IPS-15b (cell line): ENCODE measurements at regions not wholly inside any gene's neighbourhood (a gene's known extent, or its start where the extent isn't known, plus 50 kb on each side); places are given as distances from the start of the nearest gene placed in this dataset.

Experiments used
- H3K27me3 ChIP-seq: one replicate; pipeline ENCODE4 v1.6.1; 2013; ENCODE audit warnings: low read length; ENCODE audit not compliant: control insufficient read depth, insufficient read depth
- H3K36me3 ChIP-seq: one replicate; pipeline ENCODE4 v1.6.1; 2013; ENCODE audit warnings: low read length; ENCODE audit not compliant: control insufficient read depth, insufficient read depth
- H3K4me1 ChIP-seq: one replicate; pipeline ENCODE4 v1.6.1; 2013; ENCODE audit warnings: mild to moderate bottlenecking, low read length; ENCODE audit not compliant: control insufficient read depth, insufficient read depth
- H3K4me3 ChIP-seq: one replicate; pipeline ENCODE4 v1.5.1; 2013; ENCODE audit warnings: low read depth, low read length
- H3K9ac ChIP-seq: one replicate; pipeline ENCODE4 v1.6.1; 2013; ENCODE audit warnings: low read depth, mild to moderate bottlenecking, low read length
- H3K9me3 ChIP-seq: one replicate; pipeline ENCODE4 v1.6.1; 2013; ENCODE audit warnings: mild to moderate bottlenecking, low read length; ENCODE audit not compliant: control insufficient read depth, insufficient read depth

GRCh38 chr7:18119985-18120384, 92.3 kb upstream of the PRPS1L1 start:
- H3K27me3 ChIP-seq, result no peaks in the 10 kb centered on the region

DNA sequence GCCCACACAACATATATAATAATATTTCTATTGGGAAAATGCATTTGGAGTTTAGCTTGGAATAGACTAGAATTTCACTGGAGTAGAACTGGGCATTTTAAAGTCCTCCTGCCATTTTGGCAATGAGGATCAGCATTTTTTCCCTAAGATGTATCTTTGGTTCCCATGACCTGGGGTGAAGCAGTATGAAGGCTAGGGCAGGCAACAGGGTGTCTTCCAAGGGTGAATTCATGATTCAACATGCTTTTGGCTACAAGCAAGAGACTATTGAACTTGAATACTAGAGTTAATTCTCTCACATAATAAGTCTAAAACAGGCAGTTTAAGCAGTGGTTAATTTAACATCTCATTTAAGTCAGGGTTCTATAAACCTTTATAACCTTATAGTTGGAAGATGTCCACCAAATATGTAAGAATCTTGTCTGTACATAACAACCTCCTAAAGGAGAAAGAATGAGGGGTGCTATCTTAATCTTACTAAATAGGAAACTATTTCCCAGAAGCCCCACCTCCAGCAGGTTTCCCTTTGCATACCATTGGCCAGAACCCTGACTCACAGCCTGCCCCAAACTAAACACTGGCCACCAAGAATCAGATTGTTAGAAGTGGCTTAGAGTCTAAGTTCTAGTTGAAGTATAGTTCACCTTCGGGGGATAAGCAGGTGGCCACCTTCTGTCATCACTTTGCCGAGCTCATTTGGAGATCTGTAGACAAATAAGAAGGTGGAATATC, 96.0 kb upstream of the PRPS1L1 start:
- no peaks in the 10 kb centered on the region for H3K9me3 ChIP-seq
- H3K36me3 ChIP-seq, result no peaks in the 10 kb centered on the region
- H3K9ac ChIP-seq, result no peak overlapping the region
- no peak overlapping the region for H3K4me3 ChIP-seq
- no peaks in the 10 kb centered on the region for H3K4me1 ChIP-seq
- no peaks in the 10 kb centered on the region for H3K27me3 ChIP-seq

More at GRCh38 chr7:18119985-18120384, 92.3 kb upstream of the PRPS1L1 start:
- H3K4me3 ChIP-seq, result no peak overlapping the region
- H3K9me3 ChIP-seq, result no peaks in the 10 kb centered on the region
- no peaks in the 10 kb centered on the region for H3K4me1 ChIP-seq
- no peak overlapping the region for H3K9ac ChIP-seq
- H3K36me3 ChIP-seq, result no peaks in the 10 kb centered on the region

DNA sequence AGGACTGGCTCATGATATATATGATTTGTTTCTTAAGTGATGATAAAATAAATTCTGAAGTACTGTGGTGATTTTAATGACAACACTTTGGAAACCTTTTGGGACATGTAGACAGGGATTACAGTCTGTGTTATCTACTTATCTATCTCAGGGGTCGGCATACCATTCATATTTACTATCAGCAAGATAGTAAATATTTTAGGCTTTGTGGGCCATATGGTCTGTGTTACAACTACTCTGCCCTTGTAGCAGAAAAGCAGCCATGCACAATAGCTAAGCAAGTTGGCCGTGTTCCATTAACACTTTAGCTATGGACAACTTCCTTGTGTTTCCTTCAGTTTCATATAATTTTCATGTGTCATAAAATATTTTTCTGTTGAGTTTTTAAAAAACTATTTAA, 97.8 kb upstream of the PRPS1L1 start:
- H3K36me3 ChIP-seq, result no peaks in the 10 kb centered on the region
- no peak overlapping the region for H3K9ac ChIP-seq
- no peak overlapping the region for H3K4me3 ChIP-seq
- H3K4me1 ChIP-seq, result no peaks in the 10 kb centered on the region
- no peaks in the 10 kb centered on the region for H3K27me3 ChIP-seq
- no peaks in the 10 kb centered on the region for H3K9me3 ChIP-seq

GRCh38 chr7:18126281-18126680, 98.6 kb upstream of the PRPS1L1 start:
- H3K9ac ChIP-seq, result no peak overlapping the region

DNA sequence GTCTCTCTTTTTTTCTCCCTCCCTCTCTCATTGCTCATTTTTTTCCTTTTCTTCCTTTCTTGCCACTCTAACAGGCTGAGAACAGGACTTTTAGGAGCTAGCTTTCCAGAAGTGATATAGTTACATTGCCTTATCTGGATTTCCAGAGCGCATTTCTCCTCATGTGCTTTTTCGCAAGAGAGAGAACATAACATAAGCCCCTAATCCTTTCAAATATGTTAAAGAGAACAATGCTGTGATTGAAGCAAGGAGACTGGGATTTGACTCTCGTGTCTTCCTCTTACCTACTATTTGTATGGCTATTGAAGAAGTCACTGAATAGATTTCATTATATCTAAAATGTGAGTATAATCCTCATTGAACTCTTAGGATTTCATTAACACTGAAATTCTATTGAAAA, 101.2 kb upstream of the PRPS1L1 start:
- H3K4me1 ChIP-seq, result no peaks in the 10 kb centered on the region
- no peak overlapping the region for H3K9ac ChIP-seq
- H3K36me3 ChIP-seq, result no peaks in the 10 kb centered on the region
- no peaks in the 10 kb centered on the region for H3K27me3 ChIP-seq
- H3K9me3 ChIP-seq, result no peaks in the 10 kb centered on the region
- H3K4me3 ChIP-seq, result no peak overlapping the region

More at GRCh38 chr7:18126281-18126680, 98.6 kb upstream of the PRPS1L1 start:
- no peaks in the 10 kb centered on the region for H3K36me3 ChIP-seq
- no peak overlapping the region for H3K4me3 ChIP-seq
- no peaks in the 10 kb centered on the region for H3K4me1 ChIP-seq
- no peaks in the 10 kb centered on the region for H3K9me3 ChIP-seq
- H3K27me3 ChIP-seq, result no peaks in the 10 kb centered on the region

GRCh38 chr7:18132811-18133210, 105.2 kb upstream of the PRPS1L1 start:
- Histone ChIP-seq H3K9me3 (no peaks in the 10 kb centered on the region), H3K27me3 (no peaks in the 10 kb centered on the region), H3K9ac (no peak overlapping the region), H3K4me3 (no peak overlapping the region), H3K4me1 (no peaks in the 10 kb centered on the region), H3K36me3 (no peaks in the 10 kb centered on the region)

DNA sequence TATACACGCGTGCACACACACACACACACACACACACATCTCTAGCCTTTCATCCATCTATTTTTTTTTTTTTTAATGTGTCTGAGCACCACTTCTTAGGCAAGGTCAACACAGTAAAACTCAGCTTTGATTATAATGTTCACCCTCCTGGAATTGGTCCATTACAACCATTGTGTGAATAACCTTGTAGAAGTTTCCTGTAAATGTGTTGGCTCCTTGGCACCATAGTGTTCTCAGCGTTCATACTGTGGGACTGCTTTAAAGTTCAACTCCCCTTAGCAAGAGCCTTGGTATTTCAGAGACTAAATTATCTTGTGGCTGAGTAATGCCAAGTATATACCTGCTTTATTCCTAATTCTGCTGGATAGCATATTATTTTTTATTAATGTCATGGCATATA, 106.3 kb upstream of the PRPS1L1 start:
- Histone ChIP-seq H3K9me3 (no peaks in the 10 kb centered on the region), H3K4me3 (no peak overlapping the region), H3K27me3 (no peaks in the 10 kb centered on the region), H3K36me3 (no peaks in the 10 kb centered on the region), H3K4me1 (no peaks in the 10 kb centered on the region), H3K9ac (no peak overlapping the region)

DNA sequence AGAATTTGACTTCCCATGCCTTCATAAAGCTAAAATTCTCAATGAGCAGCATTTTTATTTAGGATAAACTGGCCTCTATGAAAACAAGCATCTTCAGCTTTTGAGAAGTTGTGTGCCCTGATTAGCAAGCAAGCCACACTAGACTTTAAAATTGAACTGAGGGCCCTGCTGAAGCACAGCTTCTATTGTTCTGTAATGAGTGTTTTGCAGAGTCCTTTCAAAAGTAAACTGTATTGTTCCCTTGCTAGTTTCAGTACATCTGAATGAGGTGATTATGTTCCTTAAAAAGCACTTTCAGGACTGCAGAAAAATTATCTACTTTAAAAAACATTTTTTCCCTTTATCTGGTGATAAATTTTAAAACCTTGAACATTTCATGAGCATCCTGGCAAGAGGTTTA, 113.3 kb upstream of the PRPS1L1 start:
- Histone ChIP-seq H3K27me3 (no peaks in the 10 kb centered on the region), H3K36me3 (no peaks in the 10 kb centered on the region), H3K9ac (no peak overlapping the region), H3K4me3 (no peak overlapping the region), H3K4me1 (no peaks in the 10 kb centered on the region), H3K9me3 (no peaks in the 10 kb centered on the region)

GRCh38 chr7:18144166-18144565, 116.5 kb upstream of the PRPS1L1 start:
- H3K27me3 ChIP-seq, result no peaks in the 10 kb centered on the region
- H3K36me3 ChIP-seq, result no peaks in the 10 kb centered on the region
- no peaks in the 10 kb centered on the region for H3K9me3 ChIP-seq
- H3K9ac ChIP-seq, result no peak overlapping the region
- no peak overlapping the region for H3K4me3 ChIP-seq
- H3K4me1 ChIP-seq, result no peaks in the 10 kb centered on the region

DNA sequence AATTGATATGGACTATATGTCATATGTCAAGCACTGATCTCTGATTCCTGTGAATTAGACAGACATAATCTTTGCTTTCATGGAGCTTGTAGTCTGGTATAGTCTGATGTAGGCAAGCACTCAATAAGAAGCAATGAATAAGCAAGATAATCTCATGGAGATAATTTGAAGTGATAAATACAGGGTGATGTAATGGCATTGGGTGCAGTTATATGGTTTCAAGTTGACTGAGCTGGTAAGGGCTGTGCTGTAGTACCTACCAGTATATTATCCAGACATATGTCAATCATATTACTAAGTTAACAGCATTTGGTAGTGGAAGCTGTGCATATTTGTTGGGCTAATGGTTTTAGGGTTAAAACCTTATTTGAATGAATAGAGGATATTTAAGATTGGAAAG, 117.5 kb upstream of the PRPS1L1 start:
- no peaks in the 10 kb centered on the region for H3K27me3 ChIP-seq
- no peak overlapping the region for H3K9ac ChIP-seq
- H3K4me1 ChIP-seq, result no peaks in the 10 kb centered on the region
- H3K36me3 ChIP-seq, result no peaks in the 10 kb centered on the region
- no peak overlapping the region for H3K4me3 ChIP-seq
- no peaks in the 10 kb centered on the region for H3K9me3 ChIP-seq

DNA sequence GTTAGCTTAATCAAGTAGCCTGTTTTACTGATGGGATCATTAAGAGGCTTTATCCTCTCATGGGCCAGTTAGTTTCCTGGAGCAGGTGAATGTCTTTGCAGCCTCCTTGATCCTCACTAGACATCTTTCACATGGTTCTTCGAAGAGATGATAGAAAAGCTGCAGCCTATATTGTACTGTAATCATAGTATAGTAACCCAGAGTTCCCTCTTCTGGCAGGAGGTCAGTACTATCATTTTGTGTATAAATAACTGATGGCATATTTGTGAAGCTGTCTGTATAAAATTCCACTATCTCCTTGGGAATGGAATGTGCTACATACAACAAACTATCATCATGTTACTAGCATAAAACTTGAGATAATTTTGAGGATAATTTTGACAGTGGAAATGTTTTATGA, 123.8 kb upstream of the PRPS1L1 start:
- Histone ChIP-seq H3K9me3 (no peaks in the 10 kb centered on the region), H3K4me1 (no peaks in the 10 kb centered on the region), H3K27me3 (no peaks in the 10 kb centered on the region), H3K9ac (no peak overlapping the region), H3K4me3 (no peak overlapping the region), H3K36me3 (no peaks in the 10 kb centered on the region)

GRCh38 chr7:18153183-18153748, 125.6 kb upstream of the PRPS1L1 start:
- Histone ChIP-seq H3K4me1 (no peaks in the 10 kb centered on the region), H3K9me3 (no peaks in the 10 kb centered on the region), H3K9ac (no peak overlapping the region), H3K27me3 (no peaks in the 10 kb centered on the region), H3K36me3 (no peaks in the 10 kb centered on the region), H3K4me3 (no peak overlapping the region)
